SK-MEL-5 (cell line): ENCODE measurements at regions not wholly inside any gene's neighbourhood (a gene's known extent, or its start where the extent isn't known, plus 50 kb on each side); places are given as distances from the start of the nearest gene placed in this dataset.
"Not testable (repeated sequence)": the region's sequence is repeated elsewhere in the genome, so short reads cannot be mapped to it uniquely, and the experiment has no call there.

Source experiments
- DNase-seq: peaks from one replicate; pipeline ENCODE4 v3.0.0-alpha.2; 2016; ENCODE audit warnings: low read depth, low spot score
- in situ Hi-C: cut with HindIII; loops from 2 replicates; pipeline ENCODE4 v1.10.0; 2016; ENCODE audit warnings: low sequenced_read_pairs, high pct_unique_total_duplicates, low pct_unique_long_range_greater_than_20kb

GRCh38 chr18:40159141-40160017 lies 1795.7 kb upstream of the PIK3C3 start:
- in situ Hi-C loops: no loop called here
- DNase-seq: peak; percentile 61

GRCh38 chr18:40157120-40157519 lies 1797.9 kb upstream of the PIK3C3 start:
- no peak for DNase-seq
- in situ Hi-C loops: no loop called here

- in situ Hi-C loops: no loop called here
- DNase-seq: peak; percentile 58
Measured at GRCh38 chr18:40152859-40153258, 1802.2 kb upstream of the PIK3C3 start.

GRCh38 chr18:40148960-40149359 lies 1806.1 kb upstream of the PIK3C3 start:
- DNase-seq: no peak
- in situ Hi-C loops: no loop called here

- DNase-seq: no peak
Measured at GRCh38 chr18:40133253-40133652, 1821.8 kb upstream of the PIK3C3 start.

GRCh38 chr18:40132438-40132837 lies 1822.6 kb upstream of the PIK3C3 start:
- DNase-seq, in situ Hi-C loops: not testable (repeated sequence)

More at GRCh38 chr18:40133253-40133652, 1821.8 kb upstream of the PIK3C3 start:
- in situ Hi-C loops: no loop called here

- in situ Hi-C loops: no loop called here
- DNase-seq: no peak
Measured at GRCh38 chr18:40124107-40124506, 1830.9 kb upstream of the PIK3C3 start.

- DNase-seq: no peak
- in situ Hi-C loops: no loop called here
Measured at GRCh38 chr18:40120796-40121391, 1834.1 kb upstream of the PIK3C3 start.

- in situ Hi-C loops: no loop called here
- no peak for DNase-seq
Measured at GRCh38 chr18:40120356-40120755, 1834.7 kb upstream of the PIK3C3 start.

GRCh38 chr18:40119581-40119980 lies 1835.5 kb upstream of the PIK3C3 start:
- DNase-seq, in situ Hi-C loops: not testable (repeated sequence)

GRCh38 chr18:40110455-40110854 lies 1844.6 kb upstream of the PIK3C3 start:
- no peak for DNase-seq
- in situ Hi-C loops: no loop called here

GRCh38 chr18:40109252-40110049 lies 1845.6 kb upstream of the PIK3C3 start:
- in situ Hi-C loops: no loop called here
- DNase-seq: no peak

GRCh38 chr18:40108596-40108995 lies 1846.4 kb upstream of the PIK3C3 start:
- in situ Hi-C loops: no loop called here
- no peak for DNase-seq

GRCh38 chr18:40102903-40103302 lies 1852.1 kb upstream of the PIK3C3 start:
- in situ Hi-C loops: no loop called here
- no peak for DNase-seq

GRCh38 chr18:40099641-40100040 lies 1855.4 kb upstream of the PIK3C3 start:
- in situ Hi-C loops: no loop called here
- DNase-seq: no peak

- in situ Hi-C loops: no loop called here
- no peak for DNase-seq
Measured at GRCh38 chr18:40096675-40097074, 1858.4 kb upstream of the PIK3C3 start.

GRCh38 chr18:40094441-40094840 lies 1860.6 kb upstream of the PIK3C3 start:
- in situ Hi-C loops: no loop called here
- DNase-seq: no peak

GRCh38 chr18:40088130-40088529 lies 1866.9 kb upstream of the PIK3C3 start:
- in situ Hi-C loops: no loop called here
- DNase-seq: no peak
